Stimulated activated CD4-positive, alpha-beta T cell treated with anti-CD3 and anti-CD28 coated beads, Interleukin-1b, Interleukin-23, amount 100 ng/mL, for 24 hours (primary cell): ENCODE measurements at regions not wholly inside any gene's neighbourhood (a gene's known extent, or its start where the extent isn't known, plus 50 kb on each side); places are given as distances from the start of the nearest gene placed in this dataset.

Experiments
- DNase-seq, 4 experiments: peaks; one replicate each; pipeline ENCODE4 v3.0.0-alpha.2; 2020; ENCODE audit warnings: low read depth in 4 of 4, low spot score in 1 of 4

GRCh38 chr4:20302336-20302735 lies 50.6 kb downstream of the SLIT2 start:
- no peak for DNase-seq

- no peak for DNase-seq
Observed at GRCh38 chr4:20305976-20306375, 54.3 kb downstream of the SLIT2 start.

GRCh38 chr4:20311856-20312255 lies 60.2 kb downstream of the SLIT2 start:
- DNase-seq = no peak

GRCh38 chr4:20313237-20314030 lies 61.7 kb downstream of the SLIT2 start:
- DNase-seq = no peak

DNA sequence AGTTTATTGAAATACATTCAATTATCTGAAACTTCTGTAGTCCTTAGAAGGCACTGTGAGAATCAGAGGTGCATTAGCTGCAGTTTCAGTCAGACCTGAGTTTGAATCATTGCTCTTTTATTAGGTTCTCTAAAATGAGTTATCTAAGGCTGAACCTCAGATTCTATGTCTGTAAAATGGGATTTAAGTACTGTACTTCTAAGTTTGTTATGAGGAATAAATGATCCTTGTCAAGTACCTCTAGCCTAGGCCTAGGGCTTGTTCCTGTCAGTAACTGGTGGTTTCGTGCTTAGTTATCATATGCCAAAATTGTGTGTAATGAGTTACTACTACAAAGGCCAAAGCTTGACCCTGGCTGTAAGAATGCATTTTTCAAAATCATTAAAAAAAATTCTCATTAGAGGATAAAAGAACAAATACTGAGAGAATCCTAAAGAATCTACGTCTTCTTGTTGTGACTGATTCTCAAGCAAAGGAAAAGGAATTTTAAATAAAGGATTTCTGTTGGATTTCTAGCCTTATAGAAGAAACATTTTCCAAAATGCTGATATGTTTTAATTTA lies 65.8 kb downstream of the SLIT2 start:
- DNase-seq = no peak

DNA sequence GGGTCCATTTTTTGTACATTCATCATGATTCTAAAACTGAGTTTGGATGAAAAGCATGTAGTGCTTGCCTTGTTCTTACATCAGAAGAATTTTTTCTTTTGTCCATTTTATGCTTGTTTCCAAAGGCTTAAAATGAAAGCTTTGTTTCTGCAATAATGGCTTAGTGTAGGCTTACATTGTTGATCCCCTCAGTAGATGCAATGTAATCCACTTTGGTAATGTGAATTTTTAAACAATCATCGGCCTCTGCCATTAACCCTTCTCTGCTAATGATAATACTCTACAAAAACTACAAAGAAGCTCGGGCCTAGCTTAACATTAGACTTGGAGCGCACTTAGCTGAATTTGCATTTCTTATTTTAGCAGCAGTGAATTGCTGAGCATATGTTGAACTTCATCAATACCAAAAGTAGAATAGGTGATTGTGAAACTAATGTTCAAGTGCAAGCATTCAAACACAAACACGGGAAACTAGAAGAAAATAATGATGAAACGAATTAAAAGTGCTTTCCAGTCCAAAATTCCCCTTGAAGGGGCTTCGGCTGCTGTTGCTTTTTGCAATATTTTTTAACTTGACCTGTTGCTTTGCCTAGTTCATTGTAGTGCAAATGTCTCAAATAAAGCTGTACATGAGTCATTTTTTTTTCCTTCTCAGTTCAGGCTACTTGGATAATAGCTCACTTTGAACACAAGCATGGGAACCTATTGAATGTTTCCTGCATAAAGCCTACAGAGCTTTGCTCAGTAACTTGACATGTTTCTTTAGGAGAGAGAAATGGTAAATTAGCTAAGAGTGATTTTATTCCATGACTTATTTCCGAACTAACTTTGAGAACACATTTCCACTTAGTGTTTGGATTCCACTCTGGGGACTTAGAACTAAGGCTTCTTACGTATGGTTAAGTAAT lies 66.5 kb downstream of the SLIT2 start:
- no peak for DNase-seq

- DNase-seq = no peak
Observed at GRCh38 chr4:20318909-20319277, 67.2 kb downstream of the SLIT2 start.

GRCh38 chr4:20319825-20320612 lies 68.3 kb downstream of the SLIT2 start:
- DNase-seq = no peak

- no peak for DNase-seq
Observed at GRCh38 chr4:20323991-20324390, 72.3 kb downstream of the SLIT2 start.

DNA sequence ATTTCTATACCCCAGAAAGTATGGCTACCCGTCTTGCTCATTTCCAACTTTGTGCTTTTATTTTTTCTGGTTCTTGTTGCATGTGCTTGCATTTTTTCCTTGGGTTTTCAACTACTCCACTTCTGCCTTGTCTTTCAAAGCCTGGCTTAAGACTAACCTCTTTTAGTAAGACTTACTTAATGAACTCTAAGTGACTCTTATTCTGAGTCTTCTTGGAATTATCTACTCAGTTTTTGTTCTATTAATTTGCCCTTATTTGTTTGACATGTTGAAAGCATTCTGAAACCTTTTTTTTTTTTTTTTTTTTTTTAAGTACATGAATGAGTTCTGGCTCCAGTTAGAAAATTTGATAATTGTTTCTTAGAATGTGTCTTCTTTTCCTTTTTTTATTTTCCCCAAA lies 74.8 kb downstream of the SLIT2 start:
- DNase-seq = no peak

DNA sequence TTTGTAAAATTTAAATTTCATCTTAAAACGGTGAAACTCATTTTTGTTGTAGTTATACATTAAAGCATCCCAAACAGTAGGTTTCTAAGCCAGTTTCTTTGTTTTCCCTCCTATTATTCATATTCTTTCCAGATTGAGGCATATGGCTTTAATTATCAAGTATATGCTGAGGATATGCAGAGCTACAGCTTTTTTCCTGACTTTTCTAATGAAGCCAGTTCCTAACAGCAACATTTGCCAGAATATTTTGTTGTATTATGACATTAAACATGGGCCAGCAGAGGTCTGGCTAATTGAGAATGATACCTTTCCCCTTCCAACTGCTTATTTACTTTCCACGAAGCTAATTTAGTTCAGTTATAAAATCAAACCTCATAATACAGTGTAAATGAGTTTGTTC lies 75.3 kb downstream of the SLIT2 start:
- DNase-seq = no peak

DNA sequence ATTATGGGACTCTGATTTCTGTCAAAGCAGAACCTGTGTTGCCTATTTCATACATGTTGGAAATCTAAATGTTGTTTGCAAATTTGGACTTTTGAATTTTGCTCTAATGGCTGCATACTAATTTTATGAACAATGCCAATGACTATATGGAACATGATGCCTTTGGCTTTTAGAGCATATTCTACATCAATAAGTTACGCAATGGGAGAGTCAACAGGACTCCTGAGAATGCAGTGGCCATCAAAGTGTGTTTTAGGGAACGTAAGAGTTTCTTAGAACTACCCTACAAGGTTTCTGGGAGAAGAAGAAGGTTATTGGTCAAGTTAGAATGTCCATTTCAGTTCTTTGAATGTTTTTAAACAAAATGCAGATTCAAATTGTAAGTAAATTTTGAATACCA lies 76.1 kb downstream of the SLIT2 start:
- DNase-seq = no peak

GRCh38 chr4:20331642-20332041 lies 79.9 kb downstream of the SLIT2 start:
- no peak for DNase-seq

- DNase-seq = no peak
Observed at GRCh38 chr4:20333141-20333715, 81.5 kb downstream of the SLIT2 start.

DNA sequence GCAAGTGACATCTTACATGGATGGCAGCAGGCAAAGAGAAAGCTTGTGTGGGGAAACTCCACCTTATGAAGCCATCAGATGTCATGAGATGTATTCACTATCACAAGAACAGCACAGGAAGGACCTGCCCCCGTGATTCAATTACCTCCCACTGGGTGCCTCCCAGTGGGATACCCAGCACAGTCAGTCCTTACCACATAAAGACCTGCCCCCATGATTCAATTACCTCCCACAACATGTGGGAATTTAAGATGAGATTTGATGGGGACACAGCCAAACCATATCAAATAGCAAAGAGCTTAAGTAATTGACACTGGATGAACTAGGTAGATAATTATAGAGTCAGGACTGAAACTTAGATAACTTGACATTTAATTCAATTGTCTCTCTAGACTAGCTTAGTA lies 85.6 kb downstream of the SLIT2 start:
- no peak for DNase-seq

GRCh38 chr4:20338841-20339240 lies 87.1 kb downstream of the SLIT2 start:
- no peak for DNase-seq

DNA sequence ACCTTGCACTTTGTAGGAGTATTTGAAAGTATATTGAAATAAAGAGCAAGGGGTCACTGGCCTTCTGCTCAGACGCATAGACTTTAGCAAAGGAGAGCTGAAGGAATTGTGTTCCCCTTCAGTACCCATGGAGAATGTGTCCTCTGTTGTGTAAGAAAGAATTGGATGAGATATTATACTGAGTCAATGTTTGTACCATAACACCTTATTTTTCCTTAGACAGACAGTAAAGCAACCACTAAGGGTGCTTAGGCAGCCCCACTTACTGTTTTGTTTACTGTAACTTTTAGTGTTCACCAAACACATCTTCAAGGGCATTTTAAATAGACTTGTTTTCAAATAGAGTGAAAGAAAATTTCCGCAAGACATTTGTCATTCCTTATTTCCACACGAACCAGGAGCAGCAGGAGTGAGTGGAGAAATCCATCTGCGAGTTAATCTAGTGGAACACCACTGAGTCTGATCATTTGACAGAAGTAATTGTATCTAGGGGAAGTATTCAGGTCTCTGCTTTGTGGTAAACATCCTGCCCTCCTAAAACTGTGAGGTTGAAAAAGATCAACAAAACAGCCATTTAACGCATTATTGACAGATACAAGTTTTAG lies 89.5 kb downstream of the SLIT2 start:
- no peak for DNase-seq

- no peak for DNase-seq
Observed at GRCh38 chr4:20347531-20347930, 95.8 kb downstream of the SLIT2 start.

GRCh38 chr4:20348411-20348810 lies 96.7 kb downstream of the SLIT2 start:
- DNase-seq = no peak

DNA sequence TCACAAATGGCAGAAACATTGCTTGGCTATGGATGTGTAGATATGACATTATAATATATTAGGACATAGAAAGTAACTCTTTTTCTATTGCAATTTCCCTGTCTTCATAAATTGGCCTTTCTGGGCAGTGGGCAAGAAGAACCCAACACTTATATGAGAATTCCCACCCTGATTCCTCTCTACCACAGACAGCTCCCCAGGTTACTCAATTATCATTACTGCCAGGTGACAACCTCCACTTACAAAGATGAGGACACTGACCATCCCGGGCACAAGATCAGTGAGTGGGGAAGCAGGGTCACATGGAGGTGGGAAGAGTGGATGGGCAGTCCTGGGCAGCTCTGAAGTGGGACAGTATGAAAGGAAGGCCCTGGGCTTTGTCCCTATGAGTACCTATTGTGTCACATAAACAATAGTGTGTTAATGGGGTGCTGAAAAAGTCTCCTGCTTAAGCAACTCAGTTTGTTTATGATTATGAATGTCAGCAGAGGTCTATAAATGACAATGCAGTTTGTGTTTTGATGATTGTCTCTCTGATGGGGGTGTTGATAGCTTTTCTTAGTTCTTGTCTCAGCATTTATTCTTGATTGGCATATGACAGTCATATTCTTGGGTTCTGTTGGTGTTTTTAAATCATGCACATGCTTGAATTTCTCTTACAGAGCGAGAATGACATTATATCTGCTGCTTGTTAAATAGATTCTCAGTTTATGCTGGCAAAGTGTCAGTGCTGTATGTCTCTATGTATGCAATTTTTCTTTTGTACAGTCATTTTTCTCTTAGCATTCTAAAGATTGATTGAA lies 99.9 kb downstream of the SLIT2 start:
- no peak for DNase-seq
